ENCODE measurements at regions not wholly inside any gene's neighbourhood (a gene's known extent, or its start where the extent isn't known, plus 50 kb on each side); places are given as distances from the start of the nearest gene placed in this dataset.

DNA sequence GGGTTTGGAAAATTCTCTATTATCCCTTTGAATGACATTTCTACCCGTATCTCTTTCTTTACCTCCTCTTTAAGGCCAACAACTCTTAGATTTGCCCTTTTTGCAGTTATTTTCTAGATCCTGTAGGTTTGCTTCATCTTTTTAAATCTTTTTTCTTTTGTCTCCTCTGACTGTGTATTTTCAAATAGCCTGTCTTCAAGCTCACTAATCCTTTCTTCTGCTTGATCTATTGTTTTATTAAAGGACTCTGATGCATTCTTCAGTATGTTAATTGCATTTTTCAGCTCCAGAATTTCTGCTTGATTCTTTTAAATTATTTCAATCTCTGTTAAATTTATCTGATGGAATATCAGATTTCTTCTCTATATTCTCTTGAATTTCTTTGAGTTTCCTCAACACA, 324.3 kb downstream of the PLA2G4A start:
- Mint-ChIP-seq H3K27me3 (no peaks in the 10 kb centered on the region), H3K4me1 (peaks cover 16% of the 10 kb centered on the region), H3K4me3 (no peak overlapping the region), H3K9me3 (peaks cover 37% of the 10 kb centered on the region), H3K36me3 (peaks cover 9% of the 10 kb centered on the region), H3K27ac (no peak overlapping the region)

DNA sequence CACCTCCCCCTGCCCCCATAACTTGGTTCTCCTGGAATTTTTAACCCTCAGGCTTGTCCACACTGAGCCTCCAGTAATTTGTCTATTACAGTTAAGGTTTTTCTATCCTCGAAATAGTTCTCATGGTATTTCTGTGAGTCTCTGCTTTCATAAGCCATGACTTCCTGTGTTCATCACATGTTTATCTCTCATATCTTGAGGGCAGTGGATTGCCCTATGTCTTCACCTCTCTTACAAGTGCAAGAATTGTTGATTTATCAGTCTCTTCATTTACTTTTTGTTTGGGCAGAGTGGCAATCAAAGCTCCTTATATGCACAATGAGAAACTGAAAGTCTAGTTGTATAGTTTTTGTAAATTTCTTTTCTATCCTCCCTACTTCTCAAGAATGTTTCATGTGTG, 328.4 kb downstream of the PLA2G4A start:
- peak overlapping the region; percentile 15 for H3K4me3 Mint-ChIP-seq
- H3K4me1 Mint-ChIP-seq = peaks cover 11% of the 10 kb centered on the region
- H3K36me3 Mint-ChIP-seq = peaks cover 5% of the 10 kb centered on the region
- no peaks in the 10 kb centered on the region for H3K27me3 Mint-ChIP-seq
- H3K9me3 Mint-ChIP-seq = peaks cover 13% of the 10 kb centered on the region
- no peak overlapping the region for H3K27ac Mint-ChIP-seq

DNA sequence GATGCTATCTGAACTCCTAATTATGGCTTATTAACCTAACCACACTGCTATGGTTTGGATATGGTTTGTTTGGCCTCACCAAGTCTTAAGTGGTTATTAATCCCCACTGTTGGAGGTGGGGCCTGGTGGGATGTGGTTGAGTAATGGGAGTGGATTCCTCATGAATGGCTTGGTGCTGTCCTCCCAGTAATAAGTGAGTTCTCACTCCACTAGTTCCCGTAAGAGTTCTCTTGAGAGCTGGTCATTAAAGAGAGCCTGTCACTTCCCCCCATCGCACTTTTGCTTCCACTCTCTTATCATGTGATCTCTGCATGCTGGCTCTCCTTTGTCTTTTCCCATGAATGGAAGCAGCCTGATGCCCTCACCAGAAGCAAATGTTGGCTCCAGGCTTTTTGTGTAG, 328.8 kb downstream of the PLA2G4A start:
- H3K27ac Mint-ChIP-seq = no peak overlapping the region

DNA sequence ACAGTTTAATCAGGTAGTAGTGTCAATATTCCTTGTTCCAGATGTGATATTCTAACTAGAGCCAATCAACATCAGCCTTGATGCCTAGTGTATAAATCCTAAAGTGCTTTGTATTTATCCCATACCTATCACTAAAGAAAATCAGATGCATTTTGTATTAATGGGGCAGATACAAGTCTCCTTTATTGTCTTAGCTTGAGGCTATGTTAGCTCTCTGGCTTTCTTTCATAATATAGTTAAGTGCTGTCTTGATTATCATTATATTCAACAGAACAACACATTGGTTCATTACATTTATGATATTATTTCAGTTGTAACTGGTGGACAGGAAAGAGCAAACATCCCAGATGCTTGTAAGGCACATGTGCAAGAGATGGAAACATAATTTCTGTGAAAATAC, 338.8 kb downstream of the PLA2G4A start:
- H3K27ac Mint-ChIP-seq = no peak overlapping the region
- H3K4me3 Mint-ChIP-seq = no peak overlapping the region
- H3K27me3 Mint-ChIP-seq = no peaks in the 10 kb centered on the region
- peaks cover 13% of the 10 kb centered on the region for H3K9me3 Mint-ChIP-seq
- no peaks in the 10 kb centered on the region for H3K36me3 Mint-ChIP-seq
- H3K4me1 Mint-ChIP-seq = no peaks in the 10 kb centered on the region

More for the DNA sequence above, 328.8 kb downstream of the PLA2G4A start:
- no peak overlapping the region for H3K4me3 Mint-ChIP-seq
- H3K36me3 Mint-ChIP-seq = peaks cover 2% of the 10 kb centered on the region
- H3K27me3 Mint-ChIP-seq = no peaks in the 10 kb centered on the region
- peaks cover 10% of the 10 kb centered on the region for H3K9me3 Mint-ChIP-seq
- peaks cover 11% of the 10 kb centered on the region for H3K4me1 Mint-ChIP-seq

DNA sequence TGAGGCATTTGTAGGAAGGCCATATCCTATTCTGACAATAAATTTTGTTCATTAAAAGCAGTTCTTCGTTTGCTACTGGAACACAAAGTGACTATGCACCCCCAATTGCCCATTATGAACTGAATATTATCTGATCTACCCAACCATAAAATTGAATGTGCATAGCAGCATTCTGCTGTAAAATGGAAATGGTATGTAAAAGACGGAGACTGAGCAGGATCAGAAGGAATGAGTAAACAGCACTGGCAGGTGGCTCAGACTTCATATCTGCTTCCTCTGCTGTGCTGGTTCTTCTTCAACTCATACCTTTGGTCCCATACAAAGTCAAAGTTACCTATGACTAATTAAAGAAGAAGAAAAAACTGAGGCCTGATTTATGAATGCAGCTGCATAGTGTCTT, 339.5 kb downstream of the PLA2G4A start:
- no peaks in the 10 kb centered on the region for H3K4me1 Mint-ChIP-seq
- H3K36me3 Mint-ChIP-seq = peaks cover 2% of the 10 kb centered on the region
- no peak overlapping the region for H3K4me3 Mint-ChIP-seq
- H3K27ac Mint-ChIP-seq = no peak overlapping the region
- no peaks in the 10 kb centered on the region for H3K27me3 Mint-ChIP-seq
- H3K9me3 Mint-ChIP-seq = peaks cover 14% of the 10 kb centered on the region

DNA sequence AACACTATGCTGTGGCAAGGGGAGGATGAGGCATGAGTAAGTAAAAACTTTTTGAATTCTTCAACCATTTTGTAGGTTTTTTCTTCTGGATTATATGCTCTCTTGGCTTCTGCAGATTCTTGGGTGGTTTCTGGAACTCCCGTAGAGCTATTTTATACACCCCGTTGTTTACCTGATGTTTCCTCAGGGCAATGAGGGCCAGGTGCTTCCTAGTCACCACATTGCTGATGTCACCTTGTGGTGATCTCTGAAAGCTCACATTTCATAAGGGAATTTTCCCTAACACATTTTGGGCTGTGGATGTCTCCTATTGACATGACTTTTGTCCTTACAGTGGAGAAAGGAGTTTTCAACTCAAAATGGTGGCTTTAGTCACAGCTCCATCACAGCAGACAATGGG, 356.6 kb downstream of the PLA2G4A start:
- Mint-ChIP-seq H3K9me3 (peaks cover 34% of the 10 kb centered on the region), H3K36me3 (peaks cover 4% of the 10 kb centered on the region), H3K27ac (no peak overlapping the region), H3K4me1 (no peaks in the 10 kb centered on the region), H3K27me3 (no peaks in the 10 kb centered on the region), H3K4me3 (no peak overlapping the region)

DNA sequence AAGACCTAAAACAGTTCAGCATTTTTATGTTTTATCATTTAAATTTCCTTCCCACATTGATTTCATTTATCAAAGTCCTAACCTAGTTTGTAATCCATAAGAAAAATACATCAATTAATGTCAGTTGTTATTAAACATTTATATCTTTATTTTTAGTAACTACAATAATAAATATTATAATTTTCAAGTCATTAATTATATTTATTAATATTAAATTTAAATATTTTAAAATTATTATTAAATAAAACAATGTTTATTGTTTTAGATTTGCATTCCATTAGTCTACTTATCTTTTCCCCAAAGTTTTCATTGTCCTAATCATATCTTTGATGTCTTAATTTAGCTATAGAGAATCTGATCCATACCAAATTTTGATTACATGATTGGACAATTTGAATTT, 368.9 kb downstream of the PLA2G4A start:
- H3K36me3 Mint-ChIP-seq = peaks cover 3% of the 10 kb centered on the region
- H3K27me3 Mint-ChIP-seq = no peaks in the 10 kb centered on the region
- no peak overlapping the region for H3K4me3 Mint-ChIP-seq
- no peak overlapping the region for H3K27ac Mint-ChIP-seq
- H3K4me1 Mint-ChIP-seq = no peaks in the 10 kb centered on the region
- peaks cover 17% of the 10 kb centered on the region for H3K9me3 Mint-ChIP-seq

DNA sequence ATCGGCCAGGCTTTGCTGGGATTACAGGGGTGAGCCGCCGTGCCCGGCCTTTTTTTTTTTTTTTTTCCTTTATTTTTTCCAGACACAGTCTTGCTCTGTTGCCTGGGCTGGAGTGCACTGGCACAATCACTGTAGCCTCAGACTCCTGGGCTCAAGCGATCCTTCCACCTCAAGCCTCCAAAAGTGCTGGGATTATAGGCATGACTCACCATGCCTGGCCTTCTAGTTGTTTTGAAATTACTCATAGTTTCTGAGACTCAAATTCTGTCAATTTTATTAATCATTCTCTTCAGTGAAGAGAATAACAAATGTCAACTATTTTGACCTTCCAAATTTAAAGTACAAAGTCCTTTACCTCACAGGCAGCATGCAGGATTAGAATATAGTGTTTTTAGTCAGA, 374.5 kb downstream of the PLA2G4A start:
- Mint-ChIP-seq H3K27me3 (no peaks in the 10 kb centered on the region), H3K9me3 (peaks cover 16% of the 10 kb centered on the region), H3K36me3 (peaks cover 2% of the 10 kb centered on the region), H3K27ac (no peak overlapping the region), H3K4me3 (no peak overlapping the region), H3K4me1 (no peaks in the 10 kb centered on the region)

DNA sequence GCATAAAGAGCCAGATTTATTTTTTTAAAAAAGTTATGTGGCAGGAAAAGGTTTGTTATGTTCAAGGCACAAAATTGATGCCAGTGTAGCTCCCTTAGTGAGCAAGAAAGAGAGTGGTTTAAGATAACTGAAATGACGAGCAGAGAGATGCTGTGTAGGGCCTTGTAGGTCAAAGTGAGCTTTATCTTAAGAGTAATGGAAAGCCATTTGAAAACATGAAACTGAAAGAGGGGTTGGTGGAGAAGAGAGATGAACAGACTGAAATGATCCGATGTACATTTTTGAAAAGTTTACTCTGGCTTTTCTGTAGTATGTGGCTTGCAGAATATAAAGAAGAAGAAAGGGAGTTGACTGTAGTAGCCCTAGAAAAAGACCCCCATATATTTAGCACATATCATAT, 383.6 kb downstream of the PLA2G4A start:
- Mint-ChIP-seq H3K36me3 (no peaks in the 10 kb centered on the region), H3K27me3 (no peaks in the 10 kb centered on the region), H3K9me3 (peaks cover 8% of the 10 kb centered on the region), H3K27ac (no peak overlapping the region), H3K4me1 (no peaks in the 10 kb centered on the region), H3K4me3 (no peak overlapping the region)

DNA sequence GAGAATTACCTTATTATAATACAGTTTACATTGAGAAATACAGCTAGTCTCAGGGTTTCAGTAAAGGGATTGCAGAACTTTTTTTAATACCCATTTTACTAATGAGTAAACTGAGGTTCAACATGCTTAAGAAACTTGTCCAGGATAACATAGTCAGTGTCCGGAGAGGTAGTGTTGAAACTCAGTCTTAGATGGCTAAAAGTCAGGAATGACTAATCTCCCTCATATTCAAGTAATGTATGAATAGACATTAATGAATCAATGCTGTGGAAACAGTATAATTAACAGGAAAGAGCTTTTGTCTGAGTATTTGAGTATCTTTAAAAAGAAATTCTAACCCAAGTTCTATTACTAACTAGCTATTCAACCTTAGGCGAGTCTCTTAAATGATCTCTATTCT, 397.6 kb downstream of the PLA2G4A start:
- H3K36me3 Mint-ChIP-seq = no peaks in the 10 kb centered on the region
- no peaks in the 10 kb centered on the region for H3K27me3 Mint-ChIP-seq
- H3K4me3 Mint-ChIP-seq = no peak overlapping the region
- no peak overlapping the region for H3K27ac Mint-ChIP-seq
- H3K9me3 Mint-ChIP-seq = no peaks in the 10 kb centered on the region
- H3K4me1 Mint-ChIP-seq = no peaks in the 10 kb centered on the region

DNA sequence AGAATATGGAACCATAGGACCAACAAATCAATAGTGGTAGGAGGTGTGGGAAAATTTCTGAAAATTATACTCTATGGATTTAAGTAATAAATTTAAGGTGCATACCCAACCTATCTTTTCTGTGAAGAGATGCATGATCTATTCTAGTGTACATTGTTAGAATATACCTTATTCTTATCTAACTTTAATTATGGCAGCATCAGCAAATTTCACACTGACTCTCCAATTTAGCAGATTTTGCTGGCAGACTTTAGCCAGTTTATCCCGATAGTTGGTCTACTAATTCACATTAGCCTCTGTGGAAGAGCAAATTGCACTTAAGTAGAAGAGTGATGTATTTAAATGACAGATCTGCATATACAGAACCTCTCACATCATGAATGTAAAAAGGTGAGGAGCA, 400.0 kb downstream of the PLA2G4A start:
- Mint-ChIP-seq H3K36me3 (no peaks in the 10 kb centered on the region), H3K27me3 (no peaks in the 10 kb centered on the region), H3K27ac (no peak overlapping the region), H3K4me3 (no peak overlapping the region), H3K9me3 (no peaks in the 10 kb centered on the region), H3K4me1 (no peaks in the 10 kb centered on the region)

DNA sequence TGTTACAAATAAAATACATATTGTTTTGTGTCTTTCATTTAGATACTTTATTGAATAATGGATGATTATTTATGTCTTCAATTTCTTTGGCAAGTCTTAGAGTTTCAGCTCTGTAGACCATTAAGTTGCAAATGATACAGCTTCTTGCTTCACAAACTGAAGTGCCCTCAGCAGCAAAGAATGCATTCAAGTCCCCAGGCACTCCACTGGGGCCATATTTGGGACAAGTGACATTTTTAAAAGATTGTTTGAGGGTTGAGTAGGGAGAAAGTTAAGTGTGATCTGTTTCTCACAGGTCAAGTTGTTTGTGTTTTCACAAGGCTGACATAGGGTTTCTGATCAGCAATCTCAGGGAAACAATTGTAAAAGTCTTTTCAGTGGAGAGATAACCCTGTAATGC, 400.7 kb downstream of the PLA2G4A start:
- H3K27ac Mint-ChIP-seq = no peak overlapping the region
- no peaks in the 10 kb centered on the region for H3K27me3 Mint-ChIP-seq
- H3K9me3 Mint-ChIP-seq = no peaks in the 10 kb centered on the region
- no peaks in the 10 kb centered on the region for H3K36me3 Mint-ChIP-seq
- H3K4me3 Mint-ChIP-seq = no peak overlapping the region
- H3K4me1 Mint-ChIP-seq = no peaks in the 10 kb centered on the region

DNA sequence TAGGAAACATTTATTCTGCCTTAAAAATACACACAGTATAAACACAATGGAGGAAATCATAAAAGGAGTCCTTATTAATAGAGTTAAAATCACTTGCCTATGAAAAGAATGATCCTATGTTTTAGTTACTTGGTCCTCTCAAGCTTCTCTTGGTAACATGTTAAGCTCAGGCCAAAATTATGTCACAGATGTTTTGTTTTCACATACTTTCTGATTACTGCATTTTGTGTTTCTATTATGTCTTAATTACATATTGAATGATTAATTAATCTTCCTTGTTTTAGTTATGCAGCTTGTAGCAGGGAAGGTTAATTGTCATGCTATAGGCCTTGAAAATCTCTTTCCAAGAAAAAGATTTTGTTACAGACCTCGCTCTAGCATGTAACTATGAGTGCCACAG, 406.0 kb downstream of the PLA2G4A start:
- no peak overlapping the region for H3K4me3 Mint-ChIP-seq
- no peaks in the 10 kb centered on the region for H3K9me3 Mint-ChIP-seq
- H3K27me3 Mint-ChIP-seq = no peaks in the 10 kb centered on the region

DNA sequence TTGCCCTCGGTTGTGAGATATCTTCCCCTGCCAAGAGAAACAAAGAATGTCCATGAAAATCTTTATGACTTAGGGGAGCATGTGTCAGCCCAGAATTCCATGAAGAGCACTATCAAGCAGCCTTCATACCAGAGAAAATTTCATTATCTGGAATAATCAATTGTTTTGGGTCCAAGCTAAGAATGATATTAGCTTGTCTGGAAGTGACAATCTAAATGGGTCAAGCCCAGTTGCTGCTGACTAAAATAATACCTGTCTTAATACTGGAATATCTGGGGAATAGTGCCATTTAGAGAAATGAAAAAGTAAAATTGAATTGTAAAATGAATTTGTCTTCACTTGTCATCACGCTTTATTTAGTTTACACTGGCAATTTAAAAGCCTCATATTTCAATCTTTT, 407.4 kb downstream of the PLA2G4A start:
- no peak overlapping the region for H3K27ac Mint-ChIP-seq

More for the DNA sequence above, 406.0 kb downstream of the PLA2G4A start:
- no peak overlapping the region for H3K27ac Mint-ChIP-seq
- H3K36me3 Mint-ChIP-seq = no peaks in the 10 kb centered on the region
- H3K4me1 Mint-ChIP-seq = no peaks in the 10 kb centered on the region

DNA sequence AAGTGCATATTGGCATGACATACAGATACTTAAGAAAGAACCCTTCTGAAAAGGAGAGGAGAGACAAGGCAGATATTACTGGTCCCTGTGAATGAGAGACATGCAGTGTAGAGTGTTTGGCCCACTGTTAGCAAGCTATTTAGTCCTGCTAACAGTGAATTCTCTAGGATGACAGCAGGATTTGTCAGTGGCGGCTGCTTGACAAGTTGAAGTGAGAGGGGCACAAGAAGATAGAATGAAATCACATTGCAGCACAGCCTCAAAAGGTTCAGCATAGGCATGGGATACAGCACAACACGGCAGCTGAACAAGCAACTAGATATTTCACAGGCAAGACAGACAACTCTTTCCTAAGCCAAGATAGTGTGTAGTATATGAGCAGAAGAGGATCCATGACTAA, 407.9 kb downstream of the PLA2G4A start:
- no peak overlapping the region for H3K4me3 Mint-ChIP-seq
- H3K9me3 Mint-ChIP-seq = no peaks in the 10 kb centered on the region
- H3K36me3 Mint-ChIP-seq = no peaks in the 10 kb centered on the region
- no peaks in the 10 kb centered on the region for H3K27me3 Mint-ChIP-seq
- no peak overlapping the region for H3K27ac Mint-ChIP-seq
- H3K4me1 Mint-ChIP-seq = no peaks in the 10 kb centered on the region

More for the DNA sequence above, 407.4 kb downstream of the PLA2G4A start:
- Mint-ChIP-seq H3K36me3 (no peaks in the 10 kb centered on the region), H3K4me3 (no peak overlapping the region), H3K4me1 (no peaks in the 10 kb centered on the region), H3K9me3 (no peaks in the 10 kb centered on the region), H3K27me3 (no peaks in the 10 kb centered on the region)

DNA sequence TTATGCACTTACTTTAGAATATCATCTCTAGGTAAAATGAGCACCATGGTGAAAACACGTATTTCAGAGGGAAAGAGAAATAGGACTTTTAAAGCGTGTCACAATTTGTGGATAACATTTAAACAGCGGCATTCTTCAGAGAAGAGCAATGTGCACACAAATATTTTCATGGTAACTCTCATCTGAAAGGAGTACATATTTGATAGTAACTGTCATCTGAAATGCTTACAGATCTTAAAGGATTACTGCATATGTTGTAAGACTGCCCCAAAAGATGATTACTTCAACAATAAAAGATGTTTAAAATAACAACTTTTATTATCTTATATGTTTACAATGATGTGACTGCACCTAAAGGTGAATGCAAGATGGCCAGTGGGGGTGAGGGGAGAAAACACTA, 408.8 kb downstream of the PLA2G4A start:
- H3K27me3 Mint-ChIP-seq = no peaks in the 10 kb centered on the region

DNA sequence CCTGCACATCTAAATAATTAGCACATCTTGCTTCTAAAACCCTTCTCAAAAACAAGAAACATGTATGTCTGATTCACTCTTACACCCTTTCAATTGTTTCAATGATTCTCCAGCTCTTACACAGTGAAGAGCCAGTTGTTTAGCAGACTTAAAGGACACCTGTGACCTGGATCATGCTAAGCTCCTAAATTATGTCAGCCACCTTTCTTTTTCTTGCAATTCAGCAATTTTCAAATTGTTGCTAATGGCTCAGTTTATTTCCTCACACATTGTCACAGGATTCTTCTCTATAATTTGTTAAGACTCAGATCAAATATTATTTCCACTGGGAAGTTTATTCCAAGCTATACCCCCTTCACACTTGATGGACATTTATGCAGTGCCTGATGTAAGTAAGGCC, 413.2 kb downstream of the PLA2G4A start:
- Mint-ChIP-seq H3K27me3 (no peaks in the 10 kb centered on the region), H3K4me3 (no peak overlapping the region), H3K36me3 (no peaks in the 10 kb centered on the region), H3K27ac (no peak overlapping the region), H3K4me1 (no peaks in the 10 kb centered on the region), H3K9me3 (peaks cover 3% of the 10 kb centered on the region)

More for the DNA sequence above, 408.8 kb downstream of the PLA2G4A start:
- Mint-ChIP-seq H3K9me3 (no peaks in the 10 kb centered on the region), H3K36me3 (no peaks in the 10 kb centered on the region), H3K4me3 (no peak overlapping the region), H3K4me1 (no peaks in the 10 kb centered on the region), H3K27ac (no peak overlapping the region)
